ENCODE measurements at regions not wholly inside any gene's neighbourhood (a gene's known extent, or its start where the extent isn't known, plus 50 kb on each side); places are given as distances from the start of the nearest gene placed in this dataset.

GRCh38 chr16:6165330-6165979, 1067.9 kb upstream of the EEF2KMT start:
- H3K27me3 ChIP-seq (replicated peaks; ENCODE audit: insufficient read depth): no peaks in the 10 kb centered on the region
- ATAC-seq (ENCODE audit: insufficient number of reproducible peaks, low FRiP score, low read depth) (no peak), DNase-seq (ENCODE audit: low spot score) (no peak)
- no peaks in the 10 kb centered on the region for H3K36me3 ChIP-seq
- no peak overlapping the region for H3K4me3 ChIP-seq
- no peak overlapping the region for H3K27ac ChIP-seq
- no peak for TF ChIP-seq CTCF (IDR thresholded peaks at IDR 0.05)
- no peaks in the 10 kb centered on the region for H3K9me3 ChIP-seq
- H3K4me1 ChIP-seq (ENCODE audit: control insufficient read depth in 1 of 2, low read depth in 2 of 2): no peaks in the 10 kb centered on the region

GRCh38 chr16:6160871-6161270, 1063.3 kb upstream of the EEF2KMT start:
- DNase-seq (ENCODE audit: low spot score): no peak
- no peak for ATAC-seq (ENCODE audit: insufficient number of reproducible peaks, low FRiP score, low read depth)
- H3K9me3 ChIP-seq: no peaks in the 10 kb centered on the region
- H3K27me3 ChIP-seq (replicated peaks; ENCODE audit: insufficient read depth): no peaks in the 10 kb centered on the region
- H3K27ac ChIP-seq: no peak overlapping the region
- no peaks in the 10 kb centered on the region for H3K4me1 ChIP-seq (ENCODE audit: control insufficient read depth in 1 of 2, low read depth in 2 of 2)
- no peak overlapping the region for H3K4me3 ChIP-seq
- no peak for TF ChIP-seq CTCF (IDR thresholded peaks at IDR 0.05)
- no peaks in the 10 kb centered on the region for H3K36me3 ChIP-seq

- DNase-seq (ENCODE audit: low spot score) (no peak), ATAC-seq (ENCODE audit: insufficient number of reproducible peaks, low FRiP score, low read depth) (no peak)
- Histone ChIP-seq H3K4me3 (no peak overlapping the region), H3K36me3 (no peaks in the 10 kb centered on the region), H3K9me3 (no peaks in the 10 kb centered on the region), H3K4me1 (ENCODE audit: control insufficient read depth in 1 of 2, low read depth in 2 of 2) (no peaks in the 10 kb centered on the region), H3K27ac (no peak overlapping the region), H3K27me3 (replicated peaks; ENCODE audit: insufficient read depth) (no peaks in the 10 kb centered on the region)
- TF ChIP-seq CTCF (IDR thresholded peaks at IDR 0.05): no peak
Observed at GRCh38 chr16:6160303-6160702, 1062.7 kb upstream of the EEF2KMT start.

DNA sequence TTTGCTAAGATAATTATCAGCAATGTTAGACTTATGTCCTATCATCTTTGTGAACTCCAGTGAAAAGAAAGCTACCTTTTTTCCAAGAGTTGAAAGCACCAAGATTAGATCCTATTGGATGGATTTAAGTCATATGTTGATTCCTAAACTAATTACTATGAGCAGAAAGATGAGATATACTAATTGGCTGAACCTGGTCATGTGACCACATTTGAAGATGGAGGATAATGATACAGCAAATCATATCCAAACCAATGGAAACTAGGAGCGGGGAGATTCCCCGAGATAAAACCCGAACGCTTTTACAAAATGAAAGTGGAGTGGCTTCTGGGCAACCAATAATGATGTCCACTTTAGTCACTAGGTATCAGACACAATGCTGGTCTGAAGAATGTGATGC, 1060.2 kb upstream of the EEF2KMT start:
- no peaks in the 10 kb centered on the region for H3K9me3 ChIP-seq
- no peak for ATAC-seq (ENCODE audit: insufficient number of reproducible peaks, low FRiP score, low read depth)
- no peak for TF ChIP-seq CTCF (IDR thresholded peaks at IDR 0.05)
- no peaks in the 10 kb centered on the region for H3K4me1 ChIP-seq (ENCODE audit: control insufficient read depth in 1 of 2, low read depth in 2 of 2)
- H3K27ac ChIP-seq: no peak overlapping the region
- H3K36me3 ChIP-seq: no peaks in the 10 kb centered on the region
- H3K27me3 ChIP-seq (replicated peaks; ENCODE audit: insufficient read depth): no peaks in the 10 kb centered on the region
- no peak for DNase-seq (ENCODE audit: low spot score)
- no peak overlapping the region for H3K4me3 ChIP-seq

DNA sequence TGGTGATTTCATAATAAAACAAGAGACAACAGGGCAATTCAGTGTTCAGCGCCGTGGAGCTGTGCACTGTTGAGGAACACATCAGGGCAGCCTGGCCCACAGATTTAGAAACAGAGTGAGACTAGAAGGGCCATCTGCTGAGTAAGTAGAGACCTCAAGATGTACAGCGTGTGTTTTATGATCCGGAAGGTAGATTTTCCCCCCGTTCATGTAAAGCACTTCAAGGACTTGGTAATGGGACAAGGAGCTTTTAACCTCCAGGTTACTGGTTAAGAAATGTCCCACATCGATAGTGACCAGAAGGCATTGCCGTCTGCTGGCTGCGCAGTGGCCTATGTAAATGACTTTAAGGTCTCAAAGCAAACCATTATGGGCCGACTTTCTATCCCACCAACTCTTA, 1057.7 kb upstream of the EEF2KMT start:
- ATAC-seq (ENCODE audit: insufficient number of reproducible peaks, low FRiP score, low read depth) (no peak), DNase-seq (ENCODE audit: low spot score) (no peak)
- no peaks in the 10 kb centered on the region for H3K4me1 ChIP-seq (ENCODE audit: control insufficient read depth in 1 of 2, low read depth in 2 of 2)
- H3K9me3 ChIP-seq: no peaks in the 10 kb centered on the region
- TF ChIP-seq CTCF (IDR thresholded peaks at IDR 0.05): no peak
- no peaks in the 10 kb centered on the region for H3K36me3 ChIP-seq
- H3K27ac ChIP-seq: no peak overlapping the region
- H3K27me3 ChIP-seq (replicated peaks; ENCODE audit: insufficient read depth): no peaks in the 10 kb centered on the region
- H3K4me3 ChIP-seq: no peak overlapping the region

Data from thoracic aorta (tissue), 2 donors.